GM12878 (cell line): ENCODE measurements at regions not wholly inside any gene's neighbourhood (a gene's known extent, or its start where the extent isn't known, plus 50 kb on each side); places are given as distances from the start of the nearest gene placed in this dataset.

ENCODE experiments used
- ATAC-seq: fragments of 200-7000 bp; cut with Tn5 transposase; 3 replicates; pipeline ENCODE4 v1.9.1; 2020; ENCODE audit warnings: mild to moderate bottlenecking, moderate library complexity
- BruUV-seq: library from RNA; stranded (reverse); fragments of 400-500 nt; replicated peaks from 2 replicates; lab custom pipeline; 2021; lab: Mats Ljungman, UMichigan
- CTCF ChIA-PET: fragments of 300-600 bp; sonication (Branson Sonifier 250); formaldehyde crosslinking; extraction: SDS; loops from one replicate; lab custom pipeline; 2021; ENCODE audit warnings: inconsistent platforms; lab: Yijun Ruan, JAX
- POLR2A ChIA-PET: fragments of 350-600 bp; formaldehyde crosslinking; extraction: SDS; loops from one replicate; lab custom pipeline; 2021; ENCODE audit warnings: inconsistent platforms; lab: Charles Lee
- RAD21 ChIA-PET: fragments of 300-600 bp; sonication (Branson Sonifier 250); formaldehyde crosslinking; loops from one replicate; lab custom pipeline; 2023; ENCODE audit warnings: antibody characterized with exemption; ENCODE audit not compliant: unreplicated experiment; lab: Charles Lee
- SMC1A ChIA-PET: fragments of 300-600 bp; sonication (Branson Sonifier 250); formaldehyde crosslinking; loops from one replicate; lab custom pipeline; 2023; ENCODE audit not compliant: unreplicated experiment, uncharacterized antibody; lab: Charles Lee
- DNase-seq: peaks from one replicate; pipeline ENCODE4 v3.0.0-alpha.2; 2011; ENCODE audit warnings: low read depth, low spot score
- FAIRE-seq: peaks from 3 replicates; lab custom pipeline; 2011; peaks lifted over from hg19 to GRCh38; lab: Jason Lieb, UNC
- H2AFZ ChIP-seq: 2 replicates; pipeline ENCODE4 v1.6.0; 2011; ENCODE audit warnings: low read depth, low read length, control low read depth; ENCODE audit not compliant: control insufficient read depth
- H3K27ac ChIP-seq: 2 replicates; pipeline ENCODE4 v1.5.1; 2011; ENCODE audit warnings: control low read depth; ENCODE audit not compliant: control insufficient read depth, insufficient read depth
- H3K27me3 ChIP-seq, 2 experiments: replicated peaks in 1 of 2; 2 replicates each; pipeline versions ENCODE4 v1.6.0 to v1.6.1; 2011; ENCODE audit warnings: low read length in 1 of 2; ENCODE audit not compliant: control insufficient read depth in 2 of 2, insufficient read depth in 2 of 2
- H3K36me3 ChIP-seq, 2 experiments: 2 replicates each; pipeline ENCODE4 v1.5.1; 2011; ENCODE audit warnings: low read length in 1 of 2; ENCODE audit not compliant: control insufficient read depth in 2 of 2, insufficient read depth in 2 of 2
- H3K4me1 ChIP-seq: 2 replicates; pipeline ENCODE4 v1.6.1; 2011; ENCODE audit warnings: mild to moderate bottlenecking, low read length, moderate library complexity, mixed read lengths; ENCODE audit not compliant: control insufficient read depth, insufficient read depth
- H3K4me2 ChIP-seq: 2 replicates; pipeline ENCODE4 v1.6.0; 2011; ENCODE audit warnings: control low read depth; ENCODE audit not compliant: control insufficient read depth, insufficient read depth
- H3K4me3 ChIP-seq: fragments of 200-600 bp; sonication (generic); 2 replicates; pipeline ENCODE4 v1.5.1; 2016
- H3K79me2 ChIP-seq: 2 replicates; pipeline ENCODE4 v1.6.0; 2011; ENCODE audit warnings: low read length; ENCODE audit not compliant: control insufficient read depth, insufficient read depth
- H3K9ac ChIP-seq: 2 replicates; pipeline ENCODE4 v1.8.0; 2011; ENCODE audit warnings: low read length, control low read depth, mixed read lengths; ENCODE audit not compliant: control insufficient read depth, insufficient read depth
- H3K9me3 ChIP-seq: replicated peaks from 3 replicates; pipeline ENCODE4 v1.5.1; 2011; ENCODE audit warnings: mild to moderate bottlenecking, low read length; ENCODE audit not compliant: control insufficient read depth, insufficient read depth
- H4K20me1 ChIP-seq: 2 replicates; pipeline ENCODE4 v1.6.0; 2011; ENCODE audit not compliant: control insufficient read depth, insufficient read depth
- CBFB ChIP-seq: IDR thresholded peaks from 2 replicates; pipeline ENCODE4 v1.6.1; 2016; ENCODE audit warnings: antibody characterized with exemption, low read depth
- FOXM1 ChIP-seq: IDR thresholded peaks from 2 replicates; pipeline ENCODE4 v1.6.1; 2012; ENCODE audit warnings: low read depth, mild to moderate bottlenecking, inconsistent platforms, low read length, moderate library complexity
- IKZF1 ChIP-seq: fragments of 450-650 bp; conservative IDR thresholded peaks from 2 replicates; pipeline ENCODE4 v1.6.1; 2017; ENCODE audit warnings: antibody characterized with exemption, mild to moderate bottlenecking
- NRF1 ChIP-seq: conservative IDR thresholded peaks from 2 replicates; pipeline ENCODE4 v1.6.1; 2011; ENCODE audit warnings: mild to moderate bottlenecking, low read depth, low read length, improper control_type of control experiment
- SIN3A ChIP-seq: IDR thresholded peaks from 2 replicates; pipeline ENCODE4 v1.6.1; 2012; ENCODE audit warnings: low read depth, low read length, improper control_type of control experiment
- SIX5 ChIP-seq: IDR thresholded peaks from 2 replicates; pipeline ENCODE4 v1.6.1; 2011; ENCODE audit warnings: mild to moderate bottlenecking, low read depth, low read length, moderate library complexity; ENCODE audit not compliant: severe bottlenecking
- SMAD5 ChIP-seq: IDR thresholded peaks from 2 replicates; pipeline ENCODE4 v1.6.1; 2016; ENCODE audit warnings: antibody characterized with exemption, low read depth
- WGBS: methylation state at CpG from one replicate; pipeline ENCODE4 v1.1.6; 2016; ENCODE audit warnings: low lambda C conversion rate; ENCODE audit not compliant: insufficient replicate concordance, insufficient coverage; ENCODE audit errors: missing lambda C conversion rate; 5-methylcytosine and 5-hydroxymethylcytosine counted together
- in situ Hi-C: fragments of 300-500 bp; cut with MboI; formaldehyde crosslinking; loops from 9 replicates; pipeline ENCODE4 v1.14.3; 2018; ENCODE audit warnings: mixed read lengths
- intact Hi-C: fragments of 100-400 bp; cut with micrococcal nuclease; formaldehyde crosslinking; loops from one replicate; pipeline ENCODE4 v1.14.2; 2022; ENCODE audit not compliant: unreplicated experiment
- TF ChIP-seq, protein P1 (sequence below): IDR thresholded peaks from 2 replicates; pipeline ENCODE4 v1.6.1; 2012; ENCODE audit warnings: low read depth, low read length, improper control_type of control experiment
- TF ChIP-seq, protein P2 (sequence below): fragments of 450-650 bp; IDR thresholded peaks from 2 replicates; pipeline ENCODE4 v1.6.1; 2017; ENCODE audit warnings: low read depth, mild to moderate bottlenecking, moderate library complexity
- TF ChIP-seq, protein P3 (sequence below): IDR thresholded peaks from 2 replicates; pipeline ENCODE4 v1.6.1; 2012; ENCODE audit warnings: low read length, inconsistent platforms
- TF ChIP-seq, protein P4 (sequence below): fragments of 450-650 bp; IDR thresholded peaks from 2 replicates; pipeline ENCODE4 v1.6.1; 2014; ENCODE audit warnings: mild to moderate bottlenecking
- TF ChIP-seq, protein P5 (sequence below): fragments of 450-650 bp; IDR thresholded peaks from 2 replicates; pipeline ENCODE4 v1.6.1; 2017; ENCODE audit warnings: antibody characterized with exemption, mild to moderate bottlenecking, moderate library complexity

DNA sequence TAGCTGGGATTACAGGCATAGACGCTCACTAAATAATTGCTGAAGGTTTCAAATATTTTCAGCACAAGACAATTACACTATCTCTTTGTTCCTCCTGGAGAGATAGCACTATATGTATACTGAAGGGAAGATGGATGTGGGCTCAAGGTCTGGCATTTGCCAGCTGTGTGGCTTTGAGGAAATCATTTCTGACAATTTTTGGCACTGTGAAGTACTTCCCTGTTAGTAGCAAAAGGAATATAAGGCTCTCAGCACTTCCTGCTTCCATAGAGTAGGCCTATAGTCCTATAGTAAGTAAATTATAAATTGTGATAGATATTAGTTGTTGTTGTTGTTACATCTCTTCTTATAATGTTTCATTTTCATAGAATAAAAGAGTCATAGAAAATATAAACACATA is 271.1 kb downstream of the SAMD5 start:
- no peak for FAIRE-seq
- no peak overlapping the region for H3K4me2 ChIP-seq
- 44% methylated on average over 1 of the region's 1 CpG for WGBS
- H3K9me3 ChIP-seq = no peaks in the 10 kb centered on the region
- no peaks in the 10 kb centered on the region for H4K20me1 ChIP-seq
- ChIA-PET CTCF (no interaction called here), RAD21 (no interaction called here), SMC1A (interaction anchor here (0.7 kb wide), 1 partner anchor 462 kb away, joined by 3 read pairs; no protein-coding TSS in a partner anchor), POLR2A (no interaction called here)
- intact Hi-C loops (no loop called here), in situ Hi-C loops (no loop called here)
- no peaks in the 10 kb centered on the region for H3K79me2 ChIP-seq
- TF ChIP-seq CBFB (no peak), FOXM1 (no peak), SMAD5 (no peak), IKZF1 (no peak), SIN3A (no peak), NRF1 (no peak), SIX5 (no peak)
- TF ChIP-seq, protein P1, sequence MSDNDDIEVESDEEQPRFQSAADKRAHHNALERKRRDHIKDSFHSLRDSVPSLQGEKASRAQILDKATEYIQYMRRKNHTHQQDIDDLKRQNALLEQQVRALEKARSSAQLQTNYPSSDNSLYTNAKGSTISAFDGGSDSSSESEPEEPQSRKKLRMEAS = no peak
- TF ChIP-seq, protein P2, sequence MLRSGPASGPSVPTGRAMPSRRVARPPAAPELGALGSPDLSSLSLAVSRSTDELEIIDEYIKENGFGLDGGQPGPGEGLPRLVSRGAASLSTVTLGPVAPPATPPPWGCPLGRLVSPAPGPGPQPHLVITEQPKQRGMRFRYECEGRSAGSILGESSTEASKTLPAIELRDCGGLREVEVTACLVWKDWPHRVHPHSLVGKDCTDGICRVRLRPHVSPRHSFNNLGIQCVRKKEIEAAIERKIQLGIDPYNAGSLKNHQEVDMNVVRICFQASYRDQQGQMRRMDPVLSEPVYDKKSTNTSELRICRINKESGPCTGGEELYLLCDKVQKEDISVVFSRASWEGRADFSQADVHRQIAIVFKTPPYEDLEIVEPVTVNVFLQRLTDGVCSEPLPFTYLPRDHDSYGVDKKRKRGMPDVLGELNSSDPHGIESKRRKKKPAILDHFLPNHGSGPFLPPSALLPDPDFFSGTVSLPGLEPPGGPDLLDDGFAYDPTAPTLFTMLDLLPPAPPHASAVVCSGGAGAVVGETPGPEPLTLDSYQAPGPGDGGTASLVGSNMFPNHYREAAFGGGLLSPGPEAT = no peak
- TF ChIP-seq, protein P3, sequence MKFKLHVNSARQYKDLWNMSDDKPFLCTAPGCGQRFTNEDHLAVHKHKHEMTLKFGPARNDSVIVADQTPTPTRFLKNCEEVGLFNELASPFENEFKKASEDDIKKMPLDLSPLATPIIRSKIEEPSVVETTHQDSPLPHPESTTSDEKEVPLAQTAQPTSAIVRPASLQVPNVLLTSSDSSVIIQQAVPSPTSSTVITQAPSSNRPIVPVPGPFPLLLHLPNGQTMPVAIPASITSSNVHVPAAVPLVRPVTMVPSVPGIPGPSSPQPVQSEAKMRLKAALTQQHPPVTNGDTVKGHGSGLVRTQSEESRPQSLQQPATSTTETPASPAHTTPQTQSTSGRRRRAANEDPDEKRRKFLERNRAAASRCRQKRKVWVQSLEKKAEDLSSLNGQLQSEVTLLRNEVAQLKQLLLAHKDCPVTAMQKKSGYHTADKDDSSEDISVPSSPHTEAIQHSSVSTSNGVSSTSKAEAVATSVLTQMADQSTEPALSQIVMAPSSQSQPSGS = no peak
- TF ChIP-seq, protein P4, sequence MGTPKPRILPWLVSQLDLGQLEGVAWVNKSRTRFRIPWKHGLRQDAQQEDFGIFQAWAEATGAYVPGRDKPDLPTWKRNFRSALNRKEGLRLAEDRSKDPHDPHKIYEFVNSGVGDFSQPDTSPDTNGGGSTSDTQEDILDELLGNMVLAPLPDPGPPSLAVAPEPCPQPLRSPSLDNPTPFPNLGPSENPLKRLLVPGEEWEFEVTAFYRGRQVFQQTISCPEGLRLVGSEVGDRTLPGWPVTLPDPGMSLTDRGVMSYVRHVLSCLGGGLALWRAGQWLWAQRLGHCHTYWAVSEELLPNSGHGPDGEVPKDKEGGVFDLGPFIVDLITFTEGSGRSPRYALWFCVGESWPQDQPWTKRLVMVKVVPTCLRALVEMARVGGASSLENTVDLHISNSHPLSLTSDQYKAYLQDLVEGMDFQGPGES = no peak
- TF ChIP-seq, protein P5, sequence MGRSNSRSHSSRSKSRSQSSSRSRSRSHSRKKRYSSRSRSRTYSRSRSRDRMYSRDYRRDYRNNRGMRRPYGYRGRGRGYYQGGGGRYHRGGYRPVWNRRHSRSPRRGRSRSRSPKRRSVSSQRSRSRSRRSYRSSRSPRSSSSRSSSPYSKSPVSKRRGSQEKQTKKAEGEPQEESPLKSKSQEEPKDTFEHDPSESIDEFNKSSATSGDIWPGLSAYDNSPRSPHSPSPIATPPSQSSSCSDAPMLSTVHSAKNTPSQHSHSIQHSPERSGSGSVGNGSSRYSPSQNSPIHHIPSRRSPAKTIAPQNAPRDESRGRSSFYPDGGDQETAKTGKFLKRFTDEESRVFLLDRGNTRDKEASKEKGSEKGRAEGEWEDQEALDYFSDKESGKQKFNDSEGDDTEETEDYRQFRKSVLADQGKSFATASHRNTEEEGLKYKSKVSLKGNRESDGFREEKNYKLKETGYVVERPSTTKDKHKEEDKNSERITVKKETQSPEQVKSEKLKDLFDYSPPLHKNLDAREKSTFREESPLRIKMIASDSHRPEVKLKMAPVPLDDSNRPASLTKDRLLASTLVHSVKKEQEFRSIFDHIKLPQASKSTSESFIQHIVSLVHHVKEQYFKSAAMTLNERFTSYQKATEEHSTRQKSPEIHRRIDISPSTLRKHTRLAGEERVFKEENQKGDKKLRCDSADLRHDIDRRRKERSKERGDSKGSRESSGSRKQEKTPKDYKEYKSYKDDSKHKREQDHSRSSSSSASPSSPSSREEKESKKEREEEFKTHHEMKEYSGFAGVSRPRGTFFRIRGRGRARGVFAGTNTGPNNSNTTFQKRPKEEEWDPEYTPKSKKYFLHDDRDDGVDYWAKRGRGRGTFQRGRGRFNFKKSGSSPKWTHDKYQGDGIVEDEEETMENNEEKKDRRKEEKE = no peak
- H3K27ac ChIP-seq = no peak overlapping the region
- BruUV-seq = no TSS peak
- no peaks in the 10 kb centered on the region for H3K4me1 ChIP-seq
- no peak for ATAC-seq
- H2AFZ ChIP-seq = no peak overlapping the region
- no peak for DNase-seq
- H3K4me3 ChIP-seq = no peak overlapping the region
- no peak overlapping the region for H3K9ac ChIP-seq
- H3K27me3 ChIP-seq = no peaks in the 10 kb centered on the region
- H3K36me3 ChIP-seq = no peaks in the 10 kb centered on the region
